ENCODE measurements at regions not wholly inside any gene's neighbourhood (a gene's known extent, or its start where the extent isn't known, plus 50 kb on each side); places are given as distances from the start of the nearest gene placed in this dataset.

- no peak for DNase-seq (ENCODE audit: low read depth, low spot score)
- ATAC-seq, result no peak
- Histone ChIP-seq H3K9ac (ENCODE audit: low read length) (no peak overlapping the region), H4K20me1 (ENCODE audit: insufficient read depth) (no peaks in the 10 kb centered on the region), H3K36me3 (ENCODE audit: control insufficient read depth in 1 of 2, insufficient read depth in 2 of 2, low read length in 2 of 2) (no peaks in the 10 kb centered on the region), H3K4me3 (replicated peaks in 1 of 2; ENCODE audit: low read depth in 1 of 2, low read length in 2 of 2) (no peak overlapping the region), H3K79me2 (ENCODE audit: insufficient read depth, low read length) (no peaks in the 10 kb centered on the region), H3K4me1 (ENCODE audit: control insufficient read depth in 1 of 2, insufficient read depth in 2 of 2, low read length in 2 of 2) (no peaks in the 10 kb centered on the region), H3K27me3 (ENCODE audit: insufficient read depth, low read length) (no peaks in the 10 kb centered on the region), H3K9me2 (ENCODE audit: insufficient read depth) (no peaks in the 10 kb centered on the region), H3K4me2 (ENCODE audit: low read length) (no peak overlapping the region), H3K27ac (ENCODE audit: low read depth, low read length) (no peak overlapping the region), H2AFZ (ENCODE audit: low read depth, low read length, poor library complexity, severe bottlenecking) (no peak overlapping the region), H3K9me3 (ENCODE audit: control insufficient read depth in 1 of 2, insufficient read depth in 1 of 2, low read depth in 1 of 2, low read length in 2 of 2) (no peaks in the 10 kb centered on the region)
- ChIA-PET RAD21 (ENCODE audit: low non-redundant PET in 1 of 2, low total read pairs in 2 of 2, uncharacterized antibody in 2 of 2, unreplicated experiment in 2 of 2) (no interaction called here), CTCF (no interaction called here), POLR2A (no interaction called here)
- intact Hi-C loops (cut with micrococcal nuclease), result no loop called here
- TF ChIP-seq EZH2 (IDR thresholded peaks at IDR 0.05) (no peak), JUND (IDR thresholded peaks at IDR 0.05) (no peak), POLR2A (IDR thresholded peaks at IDR 0.05; ENCODE audit: borderline replicate concordance, extremely low read depth, insufficient read depth, insufficient read length) (no peak), CTCF (IDR thresholded peaks at IDR 0.05 in 2 of 3, conservative IDR thresholded peaks at IDR 0.05 in 1 of 3; ENCODE audit: borderline replicate concordance in 1 of 3, insufficient read depth in 1 of 3, low read depth in 2 of 3, low read length in 2 of 3) (no peak), REST (IDR thresholded peaks at IDR 0.05; ENCODE audit: low read depth) (no peak), CBX3 (IDR thresholded peaks at IDR 0.05; ENCODE audit: low read depth) (no peak), ZFX (IDR thresholded peaks at IDR 0.05) (no peak), MAX (IDR thresholded peaks at IDR 0.05) (no peak), ATF3 (IDR thresholded peaks at IDR 0.05) (no peak), SP1 (IDR thresholded peaks at IDR 0.05; ENCODE audit: low read depth) (no peak), SIN3A (IDR thresholded peaks at IDR 0.05; ENCODE audit: low read depth) (no peak), ELF1 (IDR thresholded peaks at IDR 0.05; ENCODE audit: borderline replicate concordance, low read depth) (no peak), SRF (IDR thresholded peaks at IDR 0.05; ENCODE audit: low read depth) (no peak), ZNF274 (IDR thresholded peaks at IDR 0.05; ENCODE audit: low read depth, low read length) (no peak)
- BruUV-seq (replicated peaks), result no TSS peak
Observed at GRCh38 chrX:140163371-140164159, 198.2 kb upstream of the CXorf66 start.

All from HCT116 (cell line).